ENCODE measurements at regions not wholly inside any gene's neighbourhood (a gene's known extent, or its start where the extent isn't known, plus 50 kb on each side); places are given as distances from the start of the nearest gene placed in this dataset.

DNA sequence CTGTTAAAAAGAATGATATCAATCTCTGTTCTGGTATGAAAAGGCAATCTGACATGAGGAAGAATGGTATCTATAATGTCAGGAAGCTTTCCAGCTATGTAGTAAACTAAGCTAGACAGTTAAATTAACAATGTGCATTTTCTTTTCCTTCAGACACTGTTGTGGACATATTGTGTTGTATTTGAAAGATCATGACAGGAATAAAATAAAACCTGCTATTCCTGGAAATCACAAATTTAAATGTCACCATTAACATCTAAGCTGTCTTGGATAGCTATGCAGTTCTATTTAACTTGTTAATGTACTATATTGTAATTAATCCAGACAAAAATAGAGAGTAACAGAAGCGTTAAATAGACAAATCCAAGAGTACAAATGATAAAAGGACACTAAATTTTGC, 297.4 kb upstream of the LUZP2 start:
- Histone ChIP-seq H3K36me3 (replicated peaks; ENCODE audit: insufficient read depth, low read length) (no peaks in the 10 kb centered on the region), H3K27me3 (replicated peaks; ENCODE audit: insufficient read depth, low read length) (no peaks in the 10 kb centered on the region), H3K4me3 (ENCODE audit: low read length) (no peak overlapping the region), H2AFZ (ENCODE audit: low read length) (no peak overlapping the region), H3K9me2 (replicated peaks; ENCODE audit: insufficient read depth, low read length) (no peaks in the 10 kb centered on the region), H3K9ac (ENCODE audit: low read length) (no peak overlapping the region), H3K27ac (ENCODE audit: low read length) (no peak overlapping the region), H3K4me2 (ENCODE audit: low read depth, low read length) (no peak overlapping the region), H3K79me2 (ENCODE audit: low read length) (no peaks in the 10 kb centered on the region), H3K9me3 (replicated peaks; ENCODE audit: insufficient read depth, low read length) (no peaks in the 10 kb centered on the region), H3F3A (ENCODE audit: insufficient read depth, low read length) (no peaks in the 10 kb centered on the region), H4K20me1 (ENCODE audit: insufficient read depth, low read length) (no peaks in the 10 kb centered on the region), H3K4me1 (ENCODE audit: low read length) (no peaks in the 10 kb centered on the region)
- DNase-seq: no peak
- TF ChIP-seq, protein P1, sequence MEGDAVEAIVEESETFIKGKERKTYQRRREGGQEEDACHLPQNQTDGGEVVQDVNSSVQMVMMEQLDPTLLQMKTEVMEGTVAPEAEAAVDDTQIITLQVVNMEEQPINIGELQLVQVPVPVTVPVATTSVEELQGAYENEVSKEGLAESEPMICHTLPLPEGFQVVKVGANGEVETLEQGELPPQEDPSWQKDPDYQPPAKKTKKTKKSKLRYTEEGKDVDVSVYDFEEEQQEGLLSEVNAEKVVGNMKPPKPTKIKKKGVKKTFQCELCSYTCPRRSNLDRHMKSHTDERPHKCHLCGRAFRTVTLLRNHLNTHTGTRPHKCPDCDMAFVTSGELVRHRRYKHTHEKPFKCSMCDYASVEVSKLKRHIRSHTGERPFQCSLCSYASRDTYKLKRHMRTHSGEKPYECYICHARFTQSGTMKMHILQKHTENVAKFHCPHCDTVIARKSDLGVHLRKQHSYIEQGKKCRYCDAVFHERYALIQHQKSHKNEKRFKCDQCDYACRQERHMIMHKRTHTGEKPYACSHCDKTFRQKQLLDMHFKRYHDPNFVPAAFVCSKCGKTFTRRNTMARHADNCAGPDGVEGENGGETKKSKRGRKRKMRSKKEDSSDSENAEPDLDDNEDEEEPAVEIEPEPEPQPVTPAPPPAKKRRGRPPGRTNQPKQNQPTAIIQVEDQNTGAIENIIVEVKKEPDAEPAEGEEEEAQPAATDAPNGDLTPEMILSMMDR (IDR thresholded peaks at IDR 0.05; ENCODE audit: low read length): no peak
- TF ChIP-seq EZH2phosphoT487 (IDR thresholded peaks at IDR 0.05; ENCODE audit: low read length) (no peak), EZH2 (optimal IDR thresholded peaks at IDR 0.05; ENCODE audit: low read depth, low read length) (no peak)

DNA sequence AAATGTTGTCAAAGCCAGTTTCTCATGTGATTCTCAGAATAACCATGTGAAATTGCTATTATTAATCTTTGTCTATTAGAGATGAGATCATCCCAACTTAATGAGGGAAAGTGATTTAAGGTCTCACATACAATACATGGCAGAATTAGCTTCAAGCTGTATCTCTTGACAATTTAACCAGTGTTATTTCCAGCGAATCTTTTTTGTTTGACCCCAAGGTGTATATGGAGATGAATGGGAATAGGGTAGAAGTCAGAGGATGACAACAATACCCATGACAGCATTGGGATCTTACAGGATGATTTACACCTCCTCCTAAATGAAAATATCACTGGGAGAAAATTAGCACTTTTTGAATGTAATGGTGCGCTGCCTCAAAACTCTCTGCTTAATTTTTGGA, 290.8 kb upstream of the LUZP2 start:
- Histone ChIP-seq H3K4me3 (ENCODE audit: low read length) (no peak overlapping the region), H2AFZ (ENCODE audit: low read length) (no peak overlapping the region), H3K27ac (ENCODE audit: low read length) (no peak overlapping the region), H3K36me3 (replicated peaks; ENCODE audit: insufficient read depth, low read length) (no peaks in the 10 kb centered on the region), H4K20me1 (ENCODE audit: insufficient read depth, low read length) (no peaks in the 10 kb centered on the region), H3K27me3 (replicated peaks; ENCODE audit: insufficient read depth, low read length) (no peaks in the 10 kb centered on the region), H3K9me2 (replicated peaks; ENCODE audit: insufficient read depth, low read length) (no peaks in the 10 kb centered on the region), H3K4me2 (ENCODE audit: low read depth, low read length) (no peak overlapping the region), H3K79me2 (ENCODE audit: low read length) (no peaks in the 10 kb centered on the region), H3F3A (ENCODE audit: insufficient read depth, low read length) (no peaks in the 10 kb centered on the region), H3K9ac (ENCODE audit: low read length) (no peak overlapping the region), H3K9me3 (replicated peaks; ENCODE audit: insufficient read depth, low read length) (no peaks in the 10 kb centered on the region), H3K4me1 (ENCODE audit: low read length) (no peaks in the 10 kb centered on the region)
- TF ChIP-seq, protein P1 (IDR thresholded peaks at IDR 0.05; ENCODE audit: low read length): no peak
- TF ChIP-seq EZH2phosphoT487 (IDR thresholded peaks at IDR 0.05; ENCODE audit: low read length) (no peak), EZH2 (optimal IDR thresholded peaks at IDR 0.05; ENCODE audit: low read depth, low read length) (no peak)
- DNase-seq: no peak

DNA sequence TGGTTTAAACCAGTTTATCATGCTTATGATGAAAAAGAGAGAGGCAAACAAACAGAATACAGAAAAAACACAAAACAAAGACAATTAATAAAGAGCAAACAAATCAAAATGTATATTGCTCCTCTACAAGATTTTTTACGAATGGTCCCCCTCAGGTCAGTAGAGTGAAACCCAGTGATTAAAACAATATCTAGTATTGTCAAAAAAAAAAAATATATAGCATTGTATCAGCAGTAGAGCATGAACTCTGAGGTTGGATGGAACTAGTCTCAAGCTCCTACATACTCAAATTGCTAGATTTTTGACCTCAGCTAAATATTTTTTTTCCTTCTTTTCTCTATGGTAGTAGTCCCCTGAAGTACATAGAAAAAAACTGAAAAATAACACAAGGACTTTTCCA, 290.3 kb upstream of the LUZP2 start:
- no peaks in the 10 kb centered on the region for H3F3A ChIP-seq (ENCODE audit: insufficient read depth, low read length)
- no peak overlapping the region for H3K4me2 ChIP-seq (ENCODE audit: low read depth, low read length)
- TF ChIP-seq EZH2phosphoT487 (IDR thresholded peaks at IDR 0.05; ENCODE audit: low read length) (no peak), EZH2 (optimal IDR thresholded peaks at IDR 0.05; ENCODE audit: low read depth, low read length) (no peak)
- TF ChIP-seq, protein P1 (IDR thresholded peaks at IDR 0.05; ENCODE audit: low read length): no peak

More for the DNA sequence above, 290.3 kb upstream of the LUZP2 start:
- DNase-seq: no peak
- H3K9me3 ChIP-seq (replicated peaks; ENCODE audit: insufficient read depth, low read length): no peaks in the 10 kb centered on the region
- H3K4me1 ChIP-seq (ENCODE audit: low read length): no peaks in the 10 kb centered on the region
- H3K9me2 ChIP-seq (replicated peaks; ENCODE audit: insufficient read depth, low read length): no peaks in the 10 kb centered on the region
- H3K79me2 ChIP-seq (ENCODE audit: low read length): no peaks in the 10 kb centered on the region
- H2AFZ ChIP-seq (ENCODE audit: low read length): no peak overlapping the region
- no peak overlapping the region for H3K4me3 ChIP-seq (ENCODE audit: low read length)
- no peaks in the 10 kb centered on the region for H3K27me3 ChIP-seq (replicated peaks; ENCODE audit: insufficient read depth, low read length)
- no peaks in the 10 kb centered on the region for H3K36me3 ChIP-seq (replicated peaks; ENCODE audit: insufficient read depth, low read length)
- H3K27ac ChIP-seq (ENCODE audit: low read length): no peak overlapping the region
- H4K20me1 ChIP-seq (ENCODE audit: insufficient read depth, low read length): no peaks in the 10 kb centered on the region
- no peak overlapping the region for H3K9ac ChIP-seq (ENCODE audit: low read length)

Data from MM.1S (cell line).